Epithelial cell of esophagus (primary cell): ENCODE measurements at regions not wholly inside any gene's neighbourhood (a gene's known extent, or its start where the extent isn't known, plus 50 kb on each side); places are given as distances from the start of the nearest gene placed in this dataset.

Experiments
- DNase-seq: peaks from one replicate; pipeline ENCODE4 v3.0.0; 2010; ENCODE audit warnings: low read depth
- H3K4me3 ChIP-seq: 2 replicates; pipeline ENCODE4 v1.5.1; 2011; ENCODE audit warnings: mild to moderate bottlenecking, low read length, control low read depth
- TF ChIP-seq, protein P1 (sequence below): IDR thresholded peaks from 2 replicates; pipeline ENCODE4 v1.5.1; 2011; ENCODE audit warnings: low read depth, mild to moderate bottlenecking, low read length, control low read depth, inconsistent platforms; ENCODE audit not compliant: insufficient read depth; ENCODE audit errors: missing control alignments

- no peak for DNase-seq
- no peak overlapping the region for H3K4me3 ChIP-seq
- TF ChIP-seq, protein P1, sequence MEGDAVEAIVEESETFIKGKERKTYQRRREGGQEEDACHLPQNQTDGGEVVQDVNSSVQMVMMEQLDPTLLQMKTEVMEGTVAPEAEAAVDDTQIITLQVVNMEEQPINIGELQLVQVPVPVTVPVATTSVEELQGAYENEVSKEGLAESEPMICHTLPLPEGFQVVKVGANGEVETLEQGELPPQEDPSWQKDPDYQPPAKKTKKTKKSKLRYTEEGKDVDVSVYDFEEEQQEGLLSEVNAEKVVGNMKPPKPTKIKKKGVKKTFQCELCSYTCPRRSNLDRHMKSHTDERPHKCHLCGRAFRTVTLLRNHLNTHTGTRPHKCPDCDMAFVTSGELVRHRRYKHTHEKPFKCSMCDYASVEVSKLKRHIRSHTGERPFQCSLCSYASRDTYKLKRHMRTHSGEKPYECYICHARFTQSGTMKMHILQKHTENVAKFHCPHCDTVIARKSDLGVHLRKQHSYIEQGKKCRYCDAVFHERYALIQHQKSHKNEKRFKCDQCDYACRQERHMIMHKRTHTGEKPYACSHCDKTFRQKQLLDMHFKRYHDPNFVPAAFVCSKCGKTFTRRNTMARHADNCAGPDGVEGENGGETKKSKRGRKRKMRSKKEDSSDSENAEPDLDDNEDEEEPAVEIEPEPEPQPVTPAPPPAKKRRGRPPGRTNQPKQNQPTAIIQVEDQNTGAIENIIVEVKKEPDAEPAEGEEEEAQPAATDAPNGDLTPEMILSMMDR, result no peak
These were observed 310.2 kb upstream of the REG3G start for GRCh38 chr2:78715293-78715692.

GRCh38 chr2:78718024-78718423 lies 307.5 kb upstream of the REG3G start:
- DNase-seq, result no peak
- no peak overlapping the region for H3K4me3 ChIP-seq
- TF ChIP-seq, protein P1, result no peak

DNA sequence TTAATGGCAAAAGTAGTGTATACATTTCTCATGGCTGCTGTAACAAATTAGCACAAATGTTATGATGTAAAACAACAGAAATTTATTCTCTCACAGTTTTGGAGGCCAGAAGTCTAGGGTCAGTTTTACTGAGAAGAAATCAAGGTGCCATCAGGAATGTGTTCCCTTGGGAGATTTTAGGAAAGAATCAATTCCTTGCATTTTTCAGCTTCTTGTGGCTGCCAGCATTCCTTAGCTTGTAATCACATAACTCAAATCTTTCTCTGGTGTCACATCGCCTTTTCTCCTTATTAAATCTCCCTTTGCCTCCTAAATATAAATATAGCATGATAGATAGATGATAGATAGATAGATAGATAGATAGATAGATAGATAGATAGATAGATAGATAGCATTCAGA lies 307.0 kb upstream of the REG3G start:
- no peak for DNase-seq
- no peak overlapping the region for H3K4me3 ChIP-seq
- TF ChIP-seq, protein P1, result no peak

DNA sequence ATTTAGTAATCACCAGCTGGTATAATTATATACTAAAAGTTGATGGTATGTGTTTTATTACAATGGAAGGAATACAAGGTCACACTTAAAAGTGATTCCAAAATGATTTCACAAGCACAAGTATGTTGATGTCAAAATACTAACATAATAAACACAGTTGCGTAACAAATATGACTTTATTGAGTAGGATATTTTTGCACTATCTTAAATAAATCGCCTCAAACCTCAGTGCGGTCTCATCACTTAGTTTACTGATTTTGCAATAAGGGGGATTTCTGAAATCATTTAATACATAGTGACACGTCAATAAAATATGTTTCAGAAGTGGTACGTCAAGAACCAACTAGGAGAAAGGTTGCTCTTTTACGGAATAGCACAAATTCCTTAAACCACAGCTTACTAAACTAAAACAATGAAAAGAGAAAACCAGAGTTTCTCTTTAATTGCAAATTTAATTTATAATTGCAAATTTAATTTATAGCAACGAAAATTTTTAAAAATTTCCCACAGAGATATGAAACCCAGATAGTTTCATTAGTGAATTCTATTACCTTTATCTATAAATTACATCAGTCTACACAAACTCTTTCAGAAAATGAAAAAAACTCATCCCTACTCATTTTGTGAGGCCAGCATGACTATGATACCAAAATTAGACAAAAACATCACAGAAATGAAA lies 304.0 kb upstream of the REG3G start:
- TF ChIP-seq, protein P1, result no peak
- DNase-seq, result no peak
- no peak overlapping the region for H3K4me3 ChIP-seq

DNA sequence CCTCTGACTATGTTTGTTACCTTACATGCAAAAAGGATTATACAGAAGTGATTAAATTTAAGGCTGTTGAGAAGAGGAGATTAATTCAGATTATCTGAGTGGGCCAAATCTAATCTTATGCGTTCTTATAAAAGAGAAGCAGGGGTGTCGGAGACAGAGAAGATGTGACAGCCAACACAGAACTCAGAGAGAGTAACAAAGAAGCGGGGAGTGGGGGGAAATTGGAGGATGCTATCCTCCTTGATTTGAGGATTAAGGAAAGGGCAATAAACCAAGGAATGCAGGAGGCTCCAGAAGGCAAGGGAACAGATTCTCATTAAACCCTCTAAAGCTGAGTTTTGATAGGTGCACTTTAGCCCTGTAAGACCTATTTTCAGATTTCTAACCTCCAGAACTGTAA lies 291.3 kb upstream of the REG3G start:
- TF ChIP-seq, protein P1, result no peak
- no peak for DNase-seq

GRCh38 chr2:78739282-78739681 lies 286.2 kb upstream of the REG3G start:
- H3K4me3 ChIP-seq, result no peak overlapping the region
- TF ChIP-seq, protein P1, result no peak
- DNase-seq, result no peak

More for the DNA sequence above, 291.3 kb upstream of the REG3G start:
- H3K4me3 ChIP-seq, result no peak overlapping the region

DNA sequence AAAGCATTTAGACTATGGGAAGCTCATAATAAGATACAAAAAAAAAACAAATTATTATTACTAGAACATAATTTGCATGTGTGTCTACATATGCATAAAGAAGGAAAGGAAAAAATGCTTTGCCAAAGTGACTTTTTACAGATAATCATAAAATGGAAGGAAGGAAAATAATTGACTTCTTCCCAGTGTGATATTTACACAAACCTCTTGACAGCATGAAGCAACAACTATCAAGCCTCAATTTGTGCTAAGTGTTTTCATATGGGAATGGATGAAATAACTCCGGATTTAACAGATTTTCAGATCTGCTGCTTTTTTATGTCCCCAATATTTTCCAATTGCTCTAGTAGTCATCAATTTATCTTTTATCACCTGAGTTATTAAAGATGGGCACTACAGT lies 275.9 kb upstream of the REG3G start:
- TF ChIP-seq, protein P1, result no peak
- DNase-seq, result no peak

More for the DNA sequence above, 275.9 kb upstream of the REG3G start:
- H3K4me3 ChIP-seq, result no peak overlapping the region
